BJ (cell line): ENCODE measurements at regions not wholly inside any gene's neighbourhood (a gene's known extent, or its start where the extent isn't known, plus 50 kb on each side); places are given as distances from the start of the nearest gene placed in this dataset.

Experiments
- CTCF ChIA-PET: fragments of 350-600 bp; formaldehyde crosslinking; extraction: SDS; loops from one replicate; lab custom pipeline; 2021; ENCODE audit warnings: antibody characterized with exemption, inconsistent platforms; lab: Yijun Ruan, JAX
- POLR2A ChIA-PET: fragments of 300-600 bp; sonication (Branson Sonifier 250); formaldehyde crosslinking; extraction: SDS; loops from one replicate; lab custom pipeline; 2021; ENCODE audit warnings: antibody characterized with exemption; lab: Charles Lee
- DNase-seq: peaks from one replicate; pipeline ENCODE4 v3.0.0-alpha.2; 2011; ENCODE audit warnings: low read depth
- H3K27me3 ChIP-seq: 2 replicates; pipeline ENCODE4 v1.6.0; 2011; ENCODE audit warnings: low read length; ENCODE audit not compliant: control insufficient read depth, insufficient read depth
- H3K36me3 ChIP-seq: 2 replicates; pipeline ENCODE4 v1.5.1; 2011; ENCODE audit warnings: low read length; ENCODE audit not compliant: control insufficient read depth, insufficient read depth
- H3K4me3 ChIP-seq: 2 replicates; pipeline ENCODE4 v1.5.1; 2011; ENCODE audit warnings: low read depth, mild to moderate bottlenecking, control low read depth, low read length
- TF ChIP-seq, protein P1 (sequence below): IDR thresholded peaks from 2 replicates; pipeline ENCODE4 v1.5.1; 2011; ENCODE audit warnings: low read depth, mild to moderate bottlenecking, control low read depth, inconsistent platforms, low read length, moderate library complexity; ENCODE audit not compliant: insufficient read depth

DNA sequence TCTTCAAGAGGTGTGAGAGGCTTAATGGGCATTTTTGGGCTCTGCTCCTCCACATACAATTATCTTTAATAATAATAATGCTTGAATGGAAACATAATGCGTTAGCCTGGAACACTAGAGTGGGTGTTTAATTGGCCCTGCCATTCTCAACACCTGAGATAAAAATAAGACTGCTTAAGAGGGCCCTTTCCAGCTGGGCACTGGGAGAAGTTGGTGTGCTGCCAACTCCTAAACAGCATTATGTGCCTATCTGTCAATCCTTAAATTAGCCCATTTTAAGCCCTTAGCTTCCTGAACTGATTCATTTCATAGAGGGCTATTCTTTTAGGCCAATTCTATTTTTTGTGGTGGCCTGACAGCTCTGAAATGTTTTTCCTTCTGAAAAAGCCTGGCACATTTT lies 211.1 kb upstream of the ZIC3 start:
- no peak for DNase-seq
- ChIA-PET POLR2A (no interaction called here), CTCF (no interaction called here)
- TF ChIP-seq, protein P1, sequence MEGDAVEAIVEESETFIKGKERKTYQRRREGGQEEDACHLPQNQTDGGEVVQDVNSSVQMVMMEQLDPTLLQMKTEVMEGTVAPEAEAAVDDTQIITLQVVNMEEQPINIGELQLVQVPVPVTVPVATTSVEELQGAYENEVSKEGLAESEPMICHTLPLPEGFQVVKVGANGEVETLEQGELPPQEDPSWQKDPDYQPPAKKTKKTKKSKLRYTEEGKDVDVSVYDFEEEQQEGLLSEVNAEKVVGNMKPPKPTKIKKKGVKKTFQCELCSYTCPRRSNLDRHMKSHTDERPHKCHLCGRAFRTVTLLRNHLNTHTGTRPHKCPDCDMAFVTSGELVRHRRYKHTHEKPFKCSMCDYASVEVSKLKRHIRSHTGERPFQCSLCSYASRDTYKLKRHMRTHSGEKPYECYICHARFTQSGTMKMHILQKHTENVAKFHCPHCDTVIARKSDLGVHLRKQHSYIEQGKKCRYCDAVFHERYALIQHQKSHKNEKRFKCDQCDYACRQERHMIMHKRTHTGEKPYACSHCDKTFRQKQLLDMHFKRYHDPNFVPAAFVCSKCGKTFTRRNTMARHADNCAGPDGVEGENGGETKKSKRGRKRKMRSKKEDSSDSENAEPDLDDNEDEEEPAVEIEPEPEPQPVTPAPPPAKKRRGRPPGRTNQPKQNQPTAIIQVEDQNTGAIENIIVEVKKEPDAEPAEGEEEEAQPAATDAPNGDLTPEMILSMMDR, result no peak
- no peaks in the 10 kb centered on the region for H3K36me3 ChIP-seq
- H3K27me3 ChIP-seq, result no peaks in the 10 kb centered on the region
- H3K4me3 ChIP-seq, result no peak overlapping the region

- ChIA-PET CTCF (no interaction called here), POLR2A (no interaction called here)
- H3K36me3 ChIP-seq, result no peaks in the 10 kb centered on the region
- TF ChIP-seq, protein P1, result no peak
- DNase-seq, result no peak
- H3K27me3 ChIP-seq, result no peaks in the 10 kb centered on the region
- H3K4me3 ChIP-seq, result no peak overlapping the region
Observed at GRCh38 chrX:137353404-137353803, 212.5 kb upstream of the ZIC3 start.

GRCh38 chrX:137352101-137352660 lies 213.7 kb upstream of the ZIC3 start:
- Histone ChIP-seq H3K36me3 (no peaks in the 10 kb centered on the region), H3K27me3 (no peaks in the 10 kb centered on the region), H3K4me3 (no peak overlapping the region)
- CTCF ChIA-PET, result no interaction called here
- DNase-seq, result no peak
- POLR2A ChIA-PET, result no interaction called here
- TF ChIP-seq, protein P1, result no peak

DNA sequence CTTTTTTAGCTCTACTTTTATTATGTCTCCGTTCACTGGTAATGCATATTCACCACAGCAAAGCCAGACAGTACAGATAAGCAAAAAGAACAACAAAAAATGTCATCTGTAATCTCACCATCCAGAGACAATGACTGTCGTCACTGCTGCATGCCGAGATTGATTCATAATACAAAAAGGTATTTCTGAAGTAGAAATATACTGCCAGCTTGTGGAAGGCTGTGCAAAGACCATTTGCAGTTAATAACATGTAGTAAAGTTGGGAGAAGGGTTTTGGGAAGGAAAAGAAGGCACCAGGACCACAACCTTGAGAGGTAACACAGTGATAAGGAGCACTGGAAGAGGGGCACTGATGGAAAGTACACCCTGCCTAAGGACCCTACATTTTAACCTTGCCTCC lies 223.0 kb upstream of the ZIC3 start:
- no peak overlapping the region for H3K4me3 ChIP-seq
- H3K36me3 ChIP-seq, result no peaks in the 10 kb centered on the region
- no peak for DNase-seq
- CTCF ChIA-PET, result interaction anchor here (0.6 kb wide), 1 partner anchor 24 kb away, joined by 3 read pairs; no protein-coding TSS in a partner anchor
- POLR2A ChIA-PET, result no interaction called here
- H3K27me3 ChIP-seq, result no peaks in the 10 kb centered on the region
- TF ChIP-seq, protein P1, result no peak

GRCh38 chrX:137313627-137314026 lies 252.3 kb upstream of the ZIC3 start:
- CTCF ChIA-PET, result no interaction called here
- no peak for DNase-seq
- POLR2A ChIA-PET, result no interaction called here
- H3K4me3 ChIP-seq, result no peak overlapping the region
- no peaks in the 10 kb centered on the region for H3K36me3 ChIP-seq
- TF ChIP-seq, protein P1, result no peak
- no peaks in the 10 kb centered on the region for H3K27me3 ChIP-seq
